GM12873 (cell line): ENCODE measurements at regions not wholly inside any gene's neighbourhood (a gene's known extent, or its start where the extent isn't known, plus 50 kb on each side); places are given as distances from the start of the nearest gene placed in this dataset.

Experiments
- TF ChIP-seq, protein P1 (sequence below): IDR thresholded peaks from 2 replicates; pipeline ENCODE4 v1.5.1; 2012; ENCODE audit warnings: low read depth, mild to moderate bottlenecking, moderate library complexity, low read length, control low read depth; ENCODE audit not compliant: insufficient read depth; ENCODE audit errors: missing control alignments

DNA sequence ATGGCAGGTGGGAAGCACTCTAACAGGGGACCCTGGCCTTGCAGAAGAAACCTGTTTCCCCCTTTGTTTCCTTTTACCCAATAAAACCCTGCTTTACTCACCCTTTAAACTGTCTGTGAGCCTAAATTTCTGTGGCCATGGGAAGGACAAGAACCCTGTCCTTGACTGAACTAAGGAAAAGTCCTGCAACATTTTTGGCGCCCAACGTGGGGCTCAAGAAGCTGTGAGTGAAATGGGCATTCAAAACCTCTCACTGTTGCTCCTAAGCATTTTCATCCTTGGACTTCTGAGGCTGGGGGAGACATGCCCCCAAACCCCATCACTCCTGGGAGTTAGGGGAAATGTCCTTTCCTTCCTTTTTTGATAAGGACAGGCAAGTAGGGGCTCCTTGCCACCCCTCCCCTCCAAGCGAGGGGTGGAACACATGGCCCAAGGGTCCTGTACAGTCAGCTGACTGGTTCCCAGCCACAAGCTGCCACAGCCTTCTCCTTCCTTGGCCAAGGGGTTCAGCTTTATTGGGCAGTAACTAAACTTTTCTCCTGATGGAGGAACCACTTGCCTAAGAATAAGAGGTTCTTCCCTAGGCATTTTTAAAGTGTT, 381.6 kb downstream of the KLF5 start:
- TF ChIP-seq, protein P1, sequence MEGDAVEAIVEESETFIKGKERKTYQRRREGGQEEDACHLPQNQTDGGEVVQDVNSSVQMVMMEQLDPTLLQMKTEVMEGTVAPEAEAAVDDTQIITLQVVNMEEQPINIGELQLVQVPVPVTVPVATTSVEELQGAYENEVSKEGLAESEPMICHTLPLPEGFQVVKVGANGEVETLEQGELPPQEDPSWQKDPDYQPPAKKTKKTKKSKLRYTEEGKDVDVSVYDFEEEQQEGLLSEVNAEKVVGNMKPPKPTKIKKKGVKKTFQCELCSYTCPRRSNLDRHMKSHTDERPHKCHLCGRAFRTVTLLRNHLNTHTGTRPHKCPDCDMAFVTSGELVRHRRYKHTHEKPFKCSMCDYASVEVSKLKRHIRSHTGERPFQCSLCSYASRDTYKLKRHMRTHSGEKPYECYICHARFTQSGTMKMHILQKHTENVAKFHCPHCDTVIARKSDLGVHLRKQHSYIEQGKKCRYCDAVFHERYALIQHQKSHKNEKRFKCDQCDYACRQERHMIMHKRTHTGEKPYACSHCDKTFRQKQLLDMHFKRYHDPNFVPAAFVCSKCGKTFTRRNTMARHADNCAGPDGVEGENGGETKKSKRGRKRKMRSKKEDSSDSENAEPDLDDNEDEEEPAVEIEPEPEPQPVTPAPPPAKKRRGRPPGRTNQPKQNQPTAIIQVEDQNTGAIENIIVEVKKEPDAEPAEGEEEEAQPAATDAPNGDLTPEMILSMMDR: no peak

DNA sequence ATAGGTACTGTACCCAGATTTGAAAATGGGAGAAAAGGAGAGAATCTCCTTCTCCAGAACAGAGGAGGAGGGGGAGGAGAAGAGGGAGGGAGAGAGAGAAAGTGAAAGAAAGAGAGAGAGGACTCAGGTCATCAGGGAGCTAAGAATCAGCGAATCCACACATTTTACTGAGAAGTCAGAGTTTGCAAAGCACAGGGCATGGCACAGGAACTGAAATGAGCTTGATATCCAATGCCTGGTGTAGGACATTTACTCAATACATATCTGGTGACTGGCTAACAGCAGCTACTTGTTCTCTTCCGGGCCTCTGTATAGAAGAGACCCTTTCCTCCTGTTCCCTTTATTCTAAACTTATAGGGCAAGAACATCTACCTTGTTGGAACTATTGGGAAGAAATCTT, 375.1 kb downstream of the KLF5 start:
- TF ChIP-seq, protein P1: no peak

DNA sequence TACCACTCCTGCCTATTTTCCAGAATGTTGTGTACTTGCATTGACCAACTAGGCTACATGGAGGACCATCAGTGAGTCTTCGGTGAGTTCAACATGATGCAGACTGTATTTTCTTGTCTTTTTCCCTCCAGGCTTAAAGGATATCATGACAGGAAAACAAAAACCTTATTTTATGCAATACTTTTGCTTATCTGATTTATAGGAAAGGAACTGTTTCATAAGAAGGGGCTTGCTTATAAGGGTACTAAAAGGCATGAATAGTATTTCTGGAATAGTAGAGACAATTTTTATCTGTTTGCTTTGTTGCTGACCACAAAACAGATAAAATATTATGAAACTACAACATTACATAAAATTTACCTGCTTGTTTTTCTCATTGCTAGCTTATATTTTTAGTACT, 374.7 kb downstream of the KLF5 start:
- TF ChIP-seq, protein P1: no peak

DNA sequence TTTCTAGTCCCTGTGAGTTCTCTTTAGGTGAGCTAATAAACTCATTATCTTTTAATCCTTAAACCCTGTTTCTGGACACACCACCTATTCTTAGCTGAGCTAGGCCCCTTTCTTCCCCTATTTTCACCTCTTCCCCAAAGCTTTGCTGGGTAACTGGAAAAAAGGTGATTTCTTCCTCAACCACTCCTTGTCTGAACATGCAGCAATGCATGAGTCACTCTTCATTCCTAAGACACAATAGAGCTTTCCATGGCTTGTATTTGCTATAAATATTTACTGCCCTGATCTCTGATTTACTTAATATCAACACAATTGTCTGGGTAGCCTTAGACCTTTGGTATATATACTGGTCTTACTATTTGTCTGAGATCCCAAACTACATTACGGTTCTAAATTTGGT, 370.9 kb downstream of the KLF5 start:
- TF ChIP-seq, protein P1: no peak

DNA sequence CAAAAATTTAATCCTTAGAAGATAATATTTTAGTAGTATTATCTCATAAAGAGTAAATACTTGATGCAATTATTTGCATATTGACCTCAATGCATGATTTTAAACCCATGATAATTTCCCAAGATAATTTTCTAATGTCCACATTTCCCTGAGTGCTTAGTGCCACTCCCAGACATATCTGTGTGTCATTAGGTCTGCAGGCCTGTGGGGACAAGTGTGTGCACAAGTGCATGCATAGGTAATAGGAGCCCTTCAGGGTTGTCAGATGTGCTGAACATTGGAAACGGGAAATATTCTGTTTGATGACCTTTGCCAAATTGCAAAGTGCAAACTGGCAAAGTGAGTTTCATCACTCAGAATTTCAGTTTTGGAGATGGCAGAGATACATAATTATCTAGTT, 369.9 kb downstream of the KLF5 start:
- TF ChIP-seq, protein P1: no peak

DNA sequence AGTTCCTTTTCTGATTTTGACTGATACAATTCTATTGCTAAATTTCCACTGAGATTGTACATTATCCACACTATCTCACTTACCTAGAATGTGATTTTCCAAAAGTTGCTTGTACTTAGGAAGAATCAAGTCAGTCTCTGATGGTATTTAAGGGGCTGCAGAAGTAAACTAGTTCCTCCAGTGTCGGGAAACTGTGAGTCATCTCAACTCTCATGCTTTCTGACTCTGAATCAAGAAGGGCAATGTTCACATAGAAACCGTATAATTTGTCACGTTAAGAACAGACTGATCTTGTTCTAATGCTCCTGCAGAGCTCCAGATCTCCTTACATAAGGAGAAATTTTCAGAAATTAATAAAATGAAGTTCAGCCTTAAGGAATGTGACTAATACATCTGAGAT, 369.3 kb downstream of the KLF5 start:
- TF ChIP-seq, protein P1: no peak

DNA sequence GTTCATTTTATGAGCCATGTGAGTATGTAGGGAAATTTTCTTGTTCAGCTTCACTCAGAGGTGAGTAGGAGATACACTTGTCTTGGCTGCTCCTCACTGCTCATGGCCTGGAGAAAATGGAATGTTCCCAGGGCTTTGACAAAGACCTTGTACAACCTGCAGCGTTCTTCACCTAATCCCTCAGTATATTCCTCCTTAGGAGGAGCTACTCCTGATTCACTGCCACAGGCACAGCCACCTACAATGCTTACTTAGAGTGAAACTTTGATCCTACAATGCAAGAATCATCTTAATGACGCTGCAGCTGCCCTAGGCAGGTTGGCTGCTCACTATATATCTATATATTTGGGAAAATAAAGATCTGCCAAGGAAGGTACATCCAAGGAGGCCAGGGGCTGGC, 364.2 kb downstream of the KLF5 start:
- TF ChIP-seq, protein P1: no peak

DNA sequence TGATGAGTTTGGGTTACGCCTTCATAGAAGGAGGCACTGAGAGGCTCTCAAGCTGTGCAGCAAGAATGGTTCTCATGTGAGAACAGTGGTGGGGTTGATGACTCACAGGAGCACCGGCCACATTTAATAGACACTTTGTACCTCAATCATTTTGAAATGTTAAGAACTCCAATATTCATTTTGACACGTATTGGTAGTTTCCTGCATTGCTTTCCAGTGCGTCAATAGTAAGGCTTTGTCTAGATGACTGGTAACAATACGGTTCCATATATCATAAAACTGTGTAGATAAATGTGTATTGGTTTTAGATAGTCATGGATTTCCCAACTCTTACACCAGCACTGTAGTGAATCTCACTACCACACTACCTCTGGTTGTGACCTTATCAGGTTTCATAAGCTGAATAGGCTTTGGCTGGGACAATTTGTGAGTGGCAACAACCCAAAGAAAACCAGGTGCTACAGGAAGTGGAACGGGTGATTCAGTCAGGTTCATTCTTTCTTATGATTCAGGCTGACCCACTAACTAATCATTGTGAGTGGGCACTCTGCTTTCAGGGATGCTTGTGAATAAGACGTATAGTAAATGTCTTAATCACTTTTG, 362.6 kb downstream of the KLF5 start:
- TF ChIP-seq, protein P1: no peak
